H54 (cell line): ENCODE measurements at regions not wholly inside any gene's neighbourhood (a gene's known extent, or its start where the extent isn't known, plus 50 kb on each side); places are given as distances from the start of the nearest gene placed in this dataset.

Experiments
- DNase-seq: peaks from one replicate; pipeline ENCODE4 v3.0.0; 2011; ENCODE audit warnings: low spot score, mixed read lengths; ENCODE audit not compliant: insufficient read length
- FAIRE-seq: peaks from 3 replicates; lab custom pipeline; 2011; peaks lifted over from hg19 to GRCh38; lab: Jason Lieb, UNC
- POLR2A ChIP-seq: IDR thresholded peaks from 2 replicates; pipeline ENCODE4 v1.6.1; 2011; ENCODE audit warnings: low read depth, mild to moderate bottlenecking, low read length

GRCh38 chr1:194353121-194353520 lies 1166.7 kb upstream of the B3GALT2 start:
- TF ChIP-seq POLR2A, result no peak
- FAIRE-seq (no peak), DNase-seq (no peak)

GRCh38 chr1:194347200-194347599 lies 1160.8 kb upstream of the B3GALT2 start:
- DNase-seq, result no peak
- FAIRE-seq, result no peak
- no peak for TF ChIP-seq POLR2A

GRCh38 chr1:194342484-194343262 lies 1156.3 kb upstream of the B3GALT2 start:
- FAIRE-seq (no peak), DNase-seq (no peak)
- TF ChIP-seq POLR2A, result no peak

- DNase-seq (no peak), FAIRE-seq (no peak)
- TF ChIP-seq POLR2A, result no peak
Observed at GRCh38 chr1:194341587-194341986, 1155.2 kb upstream of the B3GALT2 start.

GRCh38 chr1:194339471-194339870 lies 1153.1 kb upstream of the B3GALT2 start:
- FAIRE-seq (no peak), DNase-seq (no peak)
- TF ChIP-seq POLR2A, result no peak

GRCh38 chr1:194338241-194338948 lies 1152.0 kb upstream of the B3GALT2 start:
- DNase-seq (no peak), FAIRE-seq (peak; percentile 71)
- no peak for TF ChIP-seq POLR2A

GRCh38 chr1:194333240-194333639 lies 1146.8 kb upstream of the B3GALT2 start:
- FAIRE-seq (no peak), DNase-seq (no peak)
- TF ChIP-seq POLR2A, result no peak

- FAIRE-seq (peak; percentile 30), DNase-seq (no peak)
- no peak for TF ChIP-seq POLR2A
Observed at GRCh38 chr1:194331758-194332157, 1145.3 kb upstream of the B3GALT2 start.

GRCh38 chr1:194322751-194323150 lies 1136.3 kb upstream of the B3GALT2 start:
- no peak for TF ChIP-seq POLR2A
- DNase-seq (no peak), FAIRE-seq (no peak)

GRCh38 chr1:194318790-194319280 lies 1132.4 kb upstream of the B3GALT2 start:
- TF ChIP-seq POLR2A, result no peak
- FAIRE-seq, result no peak
- no peak for DNase-seq

GRCh38 chr1:194309697-194310096 lies 1123.3 kb upstream of the B3GALT2 start:
- DNase-seq, result no peak
- no peak for FAIRE-seq
- no peak for TF ChIP-seq POLR2A

- TF ChIP-seq POLR2A, result no peak
- FAIRE-seq (no peak), DNase-seq (no peak)
Observed at GRCh38 chr1:194309269-194309668, 1122.9 kb upstream of the B3GALT2 start.

- no peak for TF ChIP-seq POLR2A
- FAIRE-seq (no peak), DNase-seq (no peak)
Observed at GRCh38 chr1:194300776-194301175, 1114.4 kb upstream of the B3GALT2 start.

- DNase-seq (no peak), FAIRE-seq (no peak)
- TF ChIP-seq POLR2A, result no peak
Observed at GRCh38 chr1:194300340-194300739, 1113.9 kb upstream of the B3GALT2 start.
